Testis (tissue), 2 donors: ENCODE measurements at regions not wholly inside any gene's neighbourhood (a gene's known extent, or its start where the extent isn't known, plus 50 kb on each side); places are given as distances from the start of the nearest gene placed in this dataset.

ENCODE experiments used
- DNase-seq: peaks from one replicate; pipeline ENCODE4 v3.0.0-alpha.2; 2019
- H3K27ac ChIP-seq, 2 donors: fragments of 200-600 bp; sonication (generic); one replicate each; pipeline ENCODE4 v1.5.1; 2019
- H3K27me3 ChIP-seq: fragments of 200-600 bp; sonication (generic); one replicate; pipeline ENCODE4 v1.5.1; 2019
- H3K36me3 ChIP-seq: fragments of 200-600 bp; sonication (generic); one replicate; pipeline ENCODE4 v1.5.1; 2017; ENCODE audit warnings: low read depth; ENCODE audit errors: missing control alignments
- H3K4me1 ChIP-seq: fragments of 200-600 bp; sonication (generic); one replicate; pipeline ENCODE4 v1.5.1; 2019
- H3K4me3 ChIP-seq, 2 donors: fragments of 200-600 bp; sonication (generic); one replicate each; pipeline ENCODE4 v1.5.1; 2017 to 2019
- H3K9me3 ChIP-seq: fragments of 200-600 bp; sonication (generic); one replicate; pipeline ENCODE4 v1.5.1; 2017
- POLR2A ChIP-seq: fragments of 450-650 bp; IDR thresholded peaks from one replicate; pipeline ENCODE4 v1.6.1; 2017; ENCODE audit warnings: antibody characterized with exemption, mild to moderate bottlenecking, moderate library complexity
- whole genome bisulfite sequencing, 2 donors: methylation state at CpG; one replicate each; pipeline ENCODE4 v1.1.5; 2018; 5-methylcytosine and 5-hydroxymethylcytosine counted together
- intact Hi-C: fragments of 100-400 bp; cut with DNase I; formaldehyde crosslinking; loops from one replicate; pipeline ENCODE4 v1.15.1; 2023; ENCODE audit warnings: low total_unique reads
- TF ChIP-seq, protein P1 (sequence below), 3 experiments: fragments of 450-650 bp in 2 of 3; fragments of 200-600 bp in 1 of 3; sonication (generic) in 1 of 3; IDR thresholded peaks; one replicate each; pipeline ENCODE4 v1.5.1; 2016 to 2019; ENCODE audit warnings: antibody characterized with exemption in 3 of 3, mild to moderate bottlenecking in 2 of 3, moderate library complexity in 1 of 3

DNA sequence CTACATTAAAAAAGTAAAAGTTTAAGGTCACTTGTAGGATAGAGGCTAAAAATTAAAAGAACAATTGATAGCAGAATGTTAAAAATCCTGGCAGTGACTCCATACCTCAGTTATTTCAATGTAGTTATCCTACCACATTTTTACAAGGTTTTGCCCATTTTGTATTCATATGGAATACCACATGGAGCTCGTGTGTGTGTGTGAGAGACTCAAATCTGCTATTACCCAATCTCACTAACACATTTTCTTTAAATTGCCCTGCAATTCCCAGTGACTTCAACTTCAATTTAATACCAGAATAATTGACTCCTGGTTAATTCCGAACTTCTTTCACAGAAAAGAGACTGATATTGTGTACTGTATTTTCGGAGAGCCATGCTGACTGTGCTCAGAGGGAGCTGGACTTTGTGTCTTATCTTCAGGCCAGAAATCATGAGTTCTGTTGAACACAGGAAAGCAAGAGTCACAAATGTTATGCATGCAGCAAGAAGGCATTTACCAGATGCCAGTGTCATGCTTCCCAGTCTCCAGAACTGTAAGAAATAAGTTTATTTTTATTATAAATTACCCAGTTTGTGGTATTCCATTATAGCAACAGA is 529.0 kb upstream of the NECTIN3 start:
- H3K27me3 ChIP-seq: no peaks in the 10 kb centered on the region
- H3K9me3 ChIP-seq: no peaks in the 10 kb centered on the region
- TF ChIP-seq POLR2A: no peak
- TF ChIP-seq, protein P1, sequence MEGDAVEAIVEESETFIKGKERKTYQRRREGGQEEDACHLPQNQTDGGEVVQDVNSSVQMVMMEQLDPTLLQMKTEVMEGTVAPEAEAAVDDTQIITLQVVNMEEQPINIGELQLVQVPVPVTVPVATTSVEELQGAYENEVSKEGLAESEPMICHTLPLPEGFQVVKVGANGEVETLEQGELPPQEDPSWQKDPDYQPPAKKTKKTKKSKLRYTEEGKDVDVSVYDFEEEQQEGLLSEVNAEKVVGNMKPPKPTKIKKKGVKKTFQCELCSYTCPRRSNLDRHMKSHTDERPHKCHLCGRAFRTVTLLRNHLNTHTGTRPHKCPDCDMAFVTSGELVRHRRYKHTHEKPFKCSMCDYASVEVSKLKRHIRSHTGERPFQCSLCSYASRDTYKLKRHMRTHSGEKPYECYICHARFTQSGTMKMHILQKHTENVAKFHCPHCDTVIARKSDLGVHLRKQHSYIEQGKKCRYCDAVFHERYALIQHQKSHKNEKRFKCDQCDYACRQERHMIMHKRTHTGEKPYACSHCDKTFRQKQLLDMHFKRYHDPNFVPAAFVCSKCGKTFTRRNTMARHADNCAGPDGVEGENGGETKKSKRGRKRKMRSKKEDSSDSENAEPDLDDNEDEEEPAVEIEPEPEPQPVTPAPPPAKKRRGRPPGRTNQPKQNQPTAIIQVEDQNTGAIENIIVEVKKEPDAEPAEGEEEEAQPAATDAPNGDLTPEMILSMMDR (IDR thresholded peaks at IDR 0.05): no peak
- no peak overlapping the region for H3K27ac ChIP-seq
- intact Hi-C loops: no loop called here
- 74 to 81% methylated on average over 3 of the region's 3 CpGs for WGBS, 2 donors
- H3K4me3 ChIP-seq: no peak overlapping the region
- H3K36me3 ChIP-seq: no peaks in the 10 kb centered on the region
- no peaks in the 10 kb centered on the region for H3K4me1 ChIP-seq
- DNase-seq: no peak

DNA sequence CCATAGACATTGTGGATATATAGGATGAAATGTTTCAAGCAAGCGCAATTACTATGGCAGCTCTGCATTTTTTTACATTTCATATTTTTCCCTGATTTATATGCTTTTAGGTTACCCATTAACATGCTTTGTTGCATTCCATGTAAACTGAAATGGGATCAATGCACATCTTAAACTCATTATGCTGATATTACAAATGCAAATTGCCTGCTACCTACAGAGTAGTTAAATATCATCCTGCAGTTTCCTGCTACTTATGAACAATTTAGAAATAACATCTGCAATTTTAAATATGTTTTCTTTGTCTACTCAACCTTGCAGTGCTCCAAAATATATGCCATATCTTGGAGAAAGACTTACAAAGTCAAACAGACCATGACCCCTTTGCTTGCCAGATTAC is 526.9 kb upstream of the NECTIN3 start:
- no peak for DNase-seq
- H3K4me3 ChIP-seq: no peak overlapping the region
- no peaks in the 10 kb centered on the region for H3K9me3 ChIP-seq
- no peak overlapping the region for H3K27ac ChIP-seq
- no peaks in the 10 kb centered on the region for H3K27me3 ChIP-seq
- TF ChIP-seq POLR2A: no peak
- TF ChIP-seq, protein P1 (IDR thresholded peaks at IDR 0.05): no peak
- no peaks in the 10 kb centered on the region for H3K36me3 ChIP-seq
- 91 to 96% methylated on average over 1 of the region's 1 CpG for WGBS, 2 donors
- intact Hi-C loops: no loop called here
- H3K4me1 ChIP-seq: no peaks in the 10 kb centered on the region

DNA sequence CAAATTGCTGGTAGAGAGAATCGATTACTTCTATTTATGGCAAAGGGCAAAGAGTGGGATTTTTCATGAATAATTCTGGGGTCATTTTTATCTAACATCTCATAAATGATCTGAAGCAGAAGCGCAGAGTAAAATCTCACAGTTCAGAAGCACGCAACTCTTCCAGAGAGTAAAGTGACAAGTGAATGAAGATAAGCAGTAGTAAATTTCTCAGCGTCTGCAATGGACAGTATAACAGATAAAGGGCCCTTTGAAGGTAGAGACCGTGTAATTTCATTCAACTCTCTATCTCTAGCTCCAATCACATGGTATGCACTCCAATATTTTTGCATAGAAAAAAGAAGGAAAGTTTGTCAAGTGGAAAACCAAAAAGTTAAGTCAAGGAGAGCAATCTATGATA is 521.1 kb upstream of the NECTIN3 start:
- 50 to 67% methylated on average over 5 of the region's 5 CpGs for WGBS, 2 donors
- intact Hi-C loops: no loop called here
- Histone ChIP-seq H3K4me1 (no peaks in the 10 kb centered on the region), H3K27me3 (no peaks in the 10 kb centered on the region), H3K27ac (no peak overlapping the region), H3K4me3 (no peak overlapping the region), H3K36me3 (no peaks in the 10 kb centered on the region), H3K9me3 (no peaks in the 10 kb centered on the region)
- TF ChIP-seq, protein P1 (IDR thresholded peaks at IDR 0.05): no peak
- no peak for TF ChIP-seq POLR2A
- DNase-seq: no peak

DNA sequence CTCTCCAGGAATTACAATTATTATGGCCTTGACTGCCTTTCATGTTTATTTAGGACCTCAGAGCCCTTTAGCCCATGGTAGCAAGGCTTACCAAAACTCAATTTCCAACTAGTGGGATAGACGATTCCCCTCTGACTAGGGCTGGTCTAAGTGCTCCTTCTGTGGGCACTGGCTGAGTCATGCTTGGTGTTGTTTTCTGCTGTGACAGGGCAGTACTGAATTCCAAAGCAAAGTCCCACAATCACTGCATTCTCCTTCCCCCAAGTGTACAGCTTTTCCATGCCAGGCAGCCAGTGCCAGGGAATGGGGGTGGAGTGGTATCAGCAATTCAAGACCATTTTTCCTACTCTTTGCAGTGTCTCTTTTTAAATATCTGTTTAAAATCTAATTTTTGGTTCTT is 509.0 kb upstream of the NECTIN3 start:
- Histone ChIP-seq H3K27me3 (no peaks in the 10 kb centered on the region), H3K27ac (no peak overlapping the region), H3K4me1 (no peaks in the 10 kb centered on the region), H3K36me3 (no peaks in the 10 kb centered on the region), H3K9me3 (no peaks in the 10 kb centered on the region), H3K4me3 (no peak overlapping the region)
- 90 to 100% methylated on average over 1 of the region's 1 CpG for WGBS, 2 donors
- no peak for TF ChIP-seq POLR2A
- TF ChIP-seq, protein P1 (IDR thresholded peaks at IDR 0.05): no peak
- no peak for DNase-seq
- intact Hi-C loops: no loop called here

DNA sequence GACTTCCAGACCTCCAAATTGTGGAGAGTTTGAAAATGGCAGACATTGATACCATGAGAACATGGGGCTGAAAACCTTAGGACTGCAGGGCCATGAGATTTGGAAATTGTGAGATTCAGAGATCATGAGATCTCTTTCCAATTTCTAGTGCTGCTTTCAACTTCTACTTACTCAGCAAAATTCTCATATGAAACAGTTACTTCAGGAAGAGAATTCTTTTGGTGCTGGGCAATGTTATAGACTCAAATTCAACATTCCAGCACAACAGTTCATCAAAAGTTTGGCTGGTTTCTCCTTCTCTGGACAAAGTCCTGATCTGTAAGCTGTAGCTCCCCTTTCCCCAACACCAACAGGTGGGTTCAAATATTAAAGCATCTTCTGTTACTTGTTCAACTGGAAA is 506.9 kb upstream of the NECTIN3 start:
- no peak for TF ChIP-seq POLR2A
- TF ChIP-seq, protein P1 (IDR thresholded peaks at IDR 0.05): no peak
- Histone ChIP-seq H3K9me3 (no peaks in the 10 kb centered on the region), H3K27ac (no peak overlapping the region), H3K4me3 (no peak overlapping the region), H3K36me3 (no peaks in the 10 kb centered on the region), H3K4me1 (no peaks in the 10 kb centered on the region), H3K27me3 (no peaks in the 10 kb centered on the region)
- DNase-seq: no peak
- intact Hi-C loops: no loop called here
